RPMI7951 (cell line): ENCODE measurements at regions not wholly inside any gene's neighbourhood (a gene's known extent, or its start where the extent isn't known, plus 50 kb on each side); places are given as distances from the start of the nearest gene placed in this dataset.
"Not testable (repeated sequence)": the region's sequence is repeated elsewhere in the genome, so short reads cannot be mapped to it uniquely, and the experiment has no call there.

Source experiments
- DNase-seq: peaks from one replicate; pipeline ENCODE4 v3.0.0-alpha.2; 2012; ENCODE audit warnings: low read depth

- not testable (repeated sequence) for DNase-seq
These were observed 162.2 kb upstream of the PTPN20 start for GRCh38 chr10:46749003-46749402.

DNA sequence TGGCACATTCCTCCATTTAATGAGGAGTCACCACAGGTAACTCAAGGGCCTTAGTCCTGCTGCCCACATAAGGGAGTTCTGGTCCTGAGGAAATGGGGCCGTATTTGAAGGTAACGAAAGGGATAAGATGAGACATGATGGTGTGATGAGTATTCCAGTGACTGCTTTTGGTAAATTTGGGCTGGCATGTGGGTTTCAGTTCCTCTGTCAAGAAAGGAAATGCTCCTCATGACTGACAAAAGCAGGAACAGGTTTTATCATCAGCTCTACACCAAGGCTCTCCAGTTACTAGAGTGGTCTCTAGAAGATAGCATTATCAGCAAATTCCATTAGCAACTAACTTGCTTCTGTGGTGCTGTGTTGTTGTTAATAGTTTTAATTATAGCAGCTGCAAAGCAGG is 161.8 kb upstream of the PTPN20 start:
- DNase-seq = not testable (repeated sequence)

DNA sequence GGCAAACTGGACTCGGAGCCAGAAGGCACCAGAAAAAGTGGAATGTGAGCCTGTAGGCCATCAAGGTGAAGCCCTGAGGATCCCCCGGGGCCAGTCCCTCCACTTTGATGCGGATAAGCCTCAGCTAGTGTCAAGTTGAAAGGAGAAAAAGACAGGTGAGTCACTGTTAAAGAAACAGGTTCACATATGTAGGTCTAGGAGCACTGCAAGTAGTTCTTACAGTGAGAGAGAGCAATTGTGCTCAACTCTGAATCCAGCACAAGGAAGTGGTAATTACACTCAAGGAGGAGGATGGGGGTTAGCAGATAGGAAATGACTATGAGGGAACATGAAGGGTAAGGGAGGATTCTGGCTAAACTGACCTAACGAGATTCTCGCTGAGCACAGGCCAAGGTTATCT is 157.5 kb upstream of the PTPN20 start:
- not testable (repeated sequence) for DNase-seq

DNA sequence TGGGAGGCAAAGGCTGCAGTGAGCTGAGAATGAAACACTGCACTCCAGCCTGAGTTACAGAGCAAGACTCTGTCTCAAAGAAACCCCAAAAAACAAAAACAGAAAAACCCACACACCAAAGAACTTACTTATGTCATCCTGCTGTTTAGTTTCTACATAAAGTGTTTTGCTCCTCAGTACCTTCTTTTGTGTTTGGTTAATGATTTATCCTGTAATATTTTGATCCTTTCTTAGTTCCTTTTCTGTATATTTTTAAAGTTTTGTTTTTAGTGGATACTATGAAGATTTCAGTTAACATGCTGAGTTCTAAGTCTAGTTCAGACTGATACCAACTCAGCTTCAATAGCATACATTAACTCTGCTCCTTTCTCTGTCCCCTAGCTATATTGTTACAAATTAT is 149.8 kb upstream of the PTPN20 start:
- DNase-seq = not testable (repeated sequence)

- DNase-seq = not testable (repeated sequence)
These were observed 142.5 kb upstream of the PTPN20 start for GRCh38 chr10:46768515-46769291.

GRCh38 chr10:46773178-46773896 is 137.9 kb upstream of the PTPN20 start:
- DNase-seq = not testable (repeated sequence)

- not testable (repeated sequence) for DNase-seq
These were observed 137.4 kb upstream of the PTPN20 start for GRCh38 chr10:46773897-46774236.

- DNase-seq = not testable (repeated sequence)
These were observed 136.9 kb upstream of the PTPN20 start for GRCh38 chr10:46774366-46774765.

GRCh38 chr10:46774945-46775667 is 136.1 kb upstream of the PTPN20 start:
- DNase-seq = not testable (repeated sequence)

- not testable (repeated sequence) for DNase-seq
These were observed 135.6 kb upstream of the PTPN20 start for GRCh38 chr10:46775668-46776059.

DNA sequence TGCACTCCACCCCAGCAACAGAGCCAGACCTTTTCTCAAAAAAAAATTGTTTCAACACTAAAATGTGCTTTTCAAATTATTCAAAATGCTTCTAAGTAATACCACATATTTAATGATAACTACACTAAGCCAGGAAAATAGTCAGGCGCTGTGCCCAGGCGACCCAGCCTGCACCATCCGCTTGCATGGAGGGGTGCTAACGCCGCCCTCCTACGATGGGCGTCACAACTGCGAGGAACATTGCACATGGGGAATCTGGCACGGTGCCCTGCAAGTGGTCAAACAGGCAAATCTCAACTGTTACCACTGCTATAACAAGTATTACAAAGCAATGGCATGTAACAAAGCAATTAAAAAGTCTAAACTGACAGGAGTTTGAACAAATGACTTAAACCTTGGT is 131.7 kb upstream of the PTPN20 start:
- DNase-seq = peak; percentile 40

DNA sequence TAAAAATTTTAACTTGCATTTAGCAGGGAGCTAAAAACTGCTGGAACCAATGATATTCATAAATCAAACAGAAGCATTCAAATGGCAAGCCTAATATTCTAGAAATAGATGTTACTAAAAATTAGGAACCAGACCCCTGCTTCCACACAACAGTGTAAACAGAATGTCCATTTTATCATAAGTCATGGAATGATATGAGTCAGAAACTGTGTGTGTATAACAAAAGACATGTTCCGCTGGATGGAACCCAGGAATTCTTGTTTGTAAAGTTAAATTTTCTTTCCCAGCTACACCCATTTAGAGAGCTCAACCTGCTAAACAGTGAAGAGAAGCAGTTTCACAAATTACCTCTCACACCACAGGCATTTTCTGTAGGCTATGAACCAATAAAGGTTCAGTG is 131.1 kb upstream of the PTPN20 start:
- DNase-seq = not testable (repeated sequence)

DNA sequence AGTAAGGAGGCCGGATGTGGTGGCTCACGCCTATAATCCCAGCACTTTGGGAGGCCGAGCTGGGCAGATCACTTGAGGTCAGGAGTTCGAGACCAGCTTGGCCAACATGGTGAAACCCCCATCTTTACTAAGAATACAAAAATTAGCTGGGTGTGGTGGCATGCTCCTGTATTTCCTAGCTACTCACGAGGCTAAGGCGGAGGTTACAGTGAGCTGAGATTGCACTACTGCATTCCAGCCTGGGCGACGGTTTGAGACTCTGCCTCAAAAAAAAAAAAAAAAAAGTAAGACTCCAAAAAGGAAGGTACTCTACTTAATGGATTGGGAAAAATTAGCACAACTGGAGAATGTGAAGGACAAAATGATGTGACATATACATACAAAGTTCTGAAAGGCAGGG is 130.2 kb upstream of the PTPN20 start:
- DNase-seq = not testable (repeated sequence)

DNA sequence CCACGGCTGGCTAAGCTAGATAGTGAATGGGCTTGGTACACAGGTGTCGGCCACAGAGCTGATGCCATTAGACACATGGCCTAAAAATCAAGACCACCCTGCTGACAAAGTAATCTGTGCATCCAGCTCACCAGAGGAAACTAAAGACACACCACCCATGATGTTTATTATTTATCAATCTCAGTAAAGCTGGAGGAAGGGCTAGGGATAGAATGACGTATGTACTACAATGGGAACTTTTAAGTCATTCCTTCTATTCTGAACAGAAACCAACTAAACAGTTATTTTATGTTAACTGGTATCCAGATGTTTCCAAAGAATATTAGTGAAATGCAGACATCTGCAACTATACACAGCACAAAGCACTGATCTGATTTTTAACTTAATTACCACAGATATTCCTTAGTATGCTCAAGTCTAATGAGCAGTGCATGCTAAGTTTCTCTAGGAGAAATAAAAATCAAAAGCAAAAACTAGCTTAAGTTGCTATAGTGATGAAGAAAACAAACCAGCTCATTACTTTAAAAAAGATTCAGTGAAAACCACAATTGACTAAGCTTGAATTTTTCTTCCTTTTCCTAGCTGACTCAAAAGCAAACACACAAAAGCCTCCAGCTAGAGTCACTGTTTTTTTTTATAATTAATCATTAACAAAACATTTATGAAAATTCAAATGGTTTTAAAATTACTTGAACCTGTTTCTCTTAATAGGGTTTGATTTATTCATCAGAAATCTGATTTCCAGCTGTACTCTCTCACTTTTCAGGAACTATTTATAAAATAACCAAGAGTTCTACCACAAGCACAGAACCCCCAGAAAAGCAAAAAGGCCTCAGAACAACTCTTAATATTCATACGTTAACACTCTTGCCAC is 129.0 kb upstream of the PTPN20 start:
- not testable (repeated sequence) for DNase-seq

DNA sequence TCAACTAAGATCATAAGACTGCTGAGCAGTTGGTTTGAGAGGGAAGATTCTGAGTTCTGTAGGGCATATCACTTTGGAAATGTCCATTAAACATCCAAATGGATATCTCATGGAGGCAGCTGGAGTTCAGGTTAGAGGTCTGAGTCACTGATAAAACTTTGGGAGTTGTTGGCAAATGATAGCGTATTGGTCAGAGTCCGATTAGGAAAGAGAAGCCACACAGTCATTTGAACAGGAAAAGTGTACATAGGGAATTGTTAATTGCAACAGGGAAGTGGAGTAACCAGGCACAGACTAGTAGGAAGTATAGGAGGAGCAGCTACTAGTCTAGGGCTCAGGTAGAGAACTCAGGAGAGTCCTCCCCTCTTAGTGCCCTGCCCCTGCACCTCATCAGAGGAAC is 126.6 kb upstream of the PTPN20 start:
- not testable (repeated sequence) for DNase-seq

GRCh38 chr10:46786125-46786517 is 125.1 kb upstream of the PTPN20 start:
- not testable (repeated sequence) for DNase-seq

GRCh38 chr10:46786518-46787320 is 124.5 kb upstream of the PTPN20 start:
- DNase-seq = peak; percentile 64

DNA sequence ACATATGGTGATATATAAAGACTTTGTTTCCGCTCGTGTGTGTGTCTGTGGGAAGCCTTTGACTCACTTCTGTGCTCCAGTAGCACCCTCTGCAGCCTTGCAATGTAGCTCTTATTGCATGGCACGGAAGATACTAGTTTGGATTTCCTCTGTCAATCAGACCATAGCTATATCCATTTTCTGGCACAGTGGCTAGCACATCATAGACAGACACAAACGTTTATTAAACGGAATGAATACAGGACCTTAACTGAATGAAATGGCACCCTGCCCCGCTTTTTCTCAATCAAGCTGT is 124.0 kb upstream of the PTPN20 start:
- peak; percentile 61 for DNase-seq

GRCh38 chr10:46792657-46793357 is 118.4 kb upstream of the PTPN20 start:
- not testable (repeated sequence) for DNase-seq

GRCh38 chr10:46796351-46796750 is 114.9 kb upstream of the PTPN20 start:
- DNase-seq = not testable (repeated sequence)
